GM20431 (cell line): ENCODE measurements at regions not wholly inside any gene's neighbourhood (a gene's known extent, or its start where the extent isn't known, plus 50 kb on each side); places are given as distances from the start of the nearest gene placed in this dataset.

Experiments used
- in situ Hi-C: fragments of 300-500 bp; cut with MseI, MboI; formaldehyde crosslinking; loops from one replicate; pipeline ENCODE4 v1.15.0; 2020; ENCODE audit warnings: low sequenced_read_pairs; ENCODE audit not compliant: unreplicated experiment

DNA sequence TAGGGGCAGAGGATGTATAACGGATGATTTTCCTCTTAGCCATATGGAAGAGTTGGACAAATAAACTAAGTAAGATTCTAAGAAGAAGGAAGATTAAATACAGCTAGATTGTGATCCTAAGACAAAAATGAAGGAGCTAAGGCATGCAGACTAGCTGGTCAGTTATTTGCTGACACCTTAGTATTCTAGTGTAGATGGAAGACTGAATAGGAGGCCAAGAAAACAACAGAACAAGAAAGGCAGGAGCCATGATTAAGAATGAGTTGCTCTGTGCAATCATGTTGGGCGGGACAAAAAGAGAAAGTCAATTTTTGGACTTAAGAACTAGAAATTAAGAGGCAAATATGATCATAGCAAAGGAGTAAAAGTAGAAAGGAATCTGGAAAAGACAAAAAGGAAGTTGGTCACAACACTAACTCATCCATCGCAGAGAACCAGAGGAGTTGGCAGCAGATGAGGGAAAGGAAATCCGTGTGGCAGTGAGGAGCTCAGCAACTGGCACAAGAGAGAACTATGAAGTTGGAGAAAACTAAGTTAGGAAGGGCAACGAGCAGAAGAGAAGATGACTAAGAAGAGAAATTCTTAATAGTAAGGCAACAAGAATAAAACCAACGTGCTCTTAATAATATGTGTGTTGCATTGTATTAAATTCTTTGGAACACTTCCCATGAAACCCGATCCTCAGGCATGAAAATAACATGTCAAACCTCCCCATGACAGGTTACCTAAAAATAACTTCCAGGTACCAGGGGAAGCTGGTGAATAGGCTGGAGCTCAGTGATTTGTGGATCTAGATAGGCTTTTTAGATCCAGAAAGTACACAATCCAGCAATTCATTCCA lies 234.4 kb downstream of the LTN1 start:
- in situ Hi-C loops, result no loop called here

DNA sequence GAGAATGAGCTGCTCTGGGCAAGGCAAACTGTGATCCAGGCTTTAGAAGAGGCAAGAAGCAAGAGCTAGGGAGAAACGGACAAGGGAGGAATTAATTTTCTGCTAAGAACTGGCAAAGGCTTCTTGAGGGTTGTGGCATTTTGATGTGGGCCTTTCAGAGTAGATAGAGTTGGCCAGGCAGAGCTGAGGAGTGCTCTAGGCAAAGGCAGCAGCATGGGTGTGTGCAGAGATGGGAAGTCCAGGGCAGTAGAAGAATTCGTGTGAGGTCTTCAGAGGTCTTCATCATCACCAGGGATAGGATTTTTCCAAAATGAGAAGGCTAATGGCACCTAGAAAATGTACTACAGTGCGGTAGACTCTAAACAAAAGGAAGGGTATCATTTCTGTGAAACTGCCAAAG lies 237.8 kb downstream of the LTN1 start:
- in situ Hi-C loops, result no loop called here

DNA sequence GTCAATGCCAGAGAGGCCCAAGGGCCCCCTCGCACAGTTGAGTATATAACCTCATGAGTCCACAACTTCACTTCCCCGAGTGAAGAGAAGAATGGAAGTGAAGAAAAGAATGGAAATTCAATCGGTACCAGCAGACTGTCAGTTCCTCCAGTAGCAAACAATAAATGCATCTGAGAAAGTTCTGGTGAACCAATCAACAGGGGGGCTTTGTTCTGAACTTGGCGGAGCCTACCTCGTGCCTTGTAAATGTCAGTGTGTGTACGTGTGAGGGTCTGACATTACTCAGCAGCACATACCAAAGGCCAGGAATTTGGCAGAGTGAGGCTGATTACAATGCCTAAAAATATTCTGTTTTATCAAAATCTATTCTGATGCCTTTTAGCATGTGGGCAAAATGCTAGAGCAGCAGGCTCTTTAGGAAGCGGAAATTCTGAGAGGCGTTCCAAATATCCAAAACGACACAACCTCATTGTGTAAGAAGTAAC lies 238.5 kb downstream of the LTN1 start:
- in situ Hi-C loops, result no loop called here

DNA sequence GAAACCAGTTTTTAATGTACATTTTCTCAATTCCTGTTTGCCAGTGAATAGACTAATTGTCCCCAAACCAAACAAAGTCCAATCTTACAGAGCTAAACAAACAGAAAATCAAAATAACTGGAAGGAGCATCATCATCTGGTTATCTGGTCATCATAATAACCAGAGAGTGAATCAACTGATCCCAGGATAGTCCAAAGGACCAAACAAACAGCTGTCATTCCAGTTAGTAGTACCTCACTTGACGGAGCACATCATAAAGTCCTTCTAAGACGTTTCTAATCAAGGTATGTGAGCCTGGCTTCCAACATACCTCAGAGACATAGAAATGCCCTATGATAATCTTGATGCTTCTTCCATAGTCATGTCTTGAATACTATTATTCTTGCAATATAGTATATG lies 240.5 kb downstream of the LTN1 start:
- in situ Hi-C loops, result no loop called here

DNA sequence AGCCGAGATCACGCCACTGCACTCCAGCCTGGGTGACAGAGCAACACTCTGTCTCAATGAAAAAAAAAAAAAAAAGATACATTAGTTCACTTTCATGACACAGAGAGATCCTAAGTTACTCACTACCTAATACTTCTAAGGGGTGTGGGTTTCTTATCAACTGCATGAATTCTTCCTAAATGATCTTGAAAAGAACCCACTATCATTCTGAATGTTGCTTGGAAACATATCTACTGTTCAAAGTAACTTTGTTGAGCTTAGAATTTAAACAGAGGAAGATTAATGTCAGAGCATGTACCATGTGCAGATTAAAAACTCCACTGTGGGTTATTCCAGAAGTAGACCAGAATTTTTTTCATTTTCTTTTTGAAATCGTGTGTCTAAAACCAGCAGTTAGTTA lies 241.5 kb downstream of the LTN1 start:
- in situ Hi-C loops, result no loop called here

DNA sequence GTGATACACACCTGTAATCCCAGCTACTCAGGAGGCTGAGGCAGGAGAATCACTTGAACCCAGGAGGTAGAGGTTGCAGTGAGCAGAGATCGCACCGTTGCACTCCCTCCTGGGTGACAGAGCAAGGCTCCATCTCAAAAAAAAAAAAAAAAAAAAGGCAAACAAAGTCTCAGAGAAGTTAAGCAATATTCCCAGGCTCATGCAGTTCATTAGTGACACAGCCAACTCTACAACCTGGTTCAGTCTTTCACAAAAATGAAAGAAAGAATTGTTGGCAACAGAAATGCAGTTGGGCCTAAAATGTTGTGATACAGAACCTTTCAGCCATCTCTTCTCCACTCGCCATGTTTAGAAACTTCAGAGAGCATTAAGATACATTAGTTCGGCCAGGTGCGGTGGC lies 242.1 kb downstream of the LTN1 start:
- in situ Hi-C loops, result no loop called here

DNA sequence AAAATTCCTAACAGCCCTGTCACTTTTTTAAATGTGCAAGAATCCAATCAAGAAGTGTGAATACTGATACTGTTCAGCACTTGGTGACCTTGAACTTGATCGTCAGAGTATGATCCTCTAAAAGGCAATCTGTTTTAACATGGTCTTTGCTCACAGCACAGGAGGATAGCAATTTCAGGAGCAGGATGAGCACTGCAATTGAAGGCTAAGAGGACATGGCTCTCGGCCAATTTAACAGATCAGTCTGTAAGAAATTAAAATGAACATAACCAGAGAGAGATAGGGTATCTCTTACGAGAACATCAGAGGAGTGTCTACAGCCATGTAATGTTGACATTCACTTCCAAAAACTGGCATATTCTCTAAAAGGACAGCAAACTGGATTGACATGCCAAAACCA lies 243.1 kb downstream of the LTN1 start:
- in situ Hi-C loops, result loop anchor here (25.0 kb wide), 1 partner anchor 1912 kb away; the partner anchor contains the start of gene ADAMTS1

DNA sequence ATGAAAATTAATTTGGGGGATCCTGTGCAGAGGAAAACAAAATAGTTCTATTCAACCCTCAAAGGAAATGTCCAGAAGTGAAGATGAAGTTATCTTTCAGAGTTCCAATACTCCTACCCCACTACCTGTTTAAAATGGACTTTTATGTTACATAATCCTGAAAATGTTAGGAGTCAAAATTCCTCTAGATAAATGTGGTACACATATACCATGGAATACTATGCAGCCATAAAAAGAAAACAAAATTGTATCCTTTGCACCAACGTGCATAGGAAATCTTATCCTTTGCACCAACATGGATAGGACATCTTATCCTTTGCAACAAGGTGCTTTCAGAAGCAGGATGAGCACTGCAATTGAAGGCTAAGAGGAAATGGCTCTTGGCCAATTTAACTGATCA lies 245.2 kb downstream of the LTN1 start:
- in situ Hi-C loops, result loop anchor here (25.0 kb wide), 1 partner anchor 1910 kb away; the partner anchor contains the start of gene ADAMTS1

DNA sequence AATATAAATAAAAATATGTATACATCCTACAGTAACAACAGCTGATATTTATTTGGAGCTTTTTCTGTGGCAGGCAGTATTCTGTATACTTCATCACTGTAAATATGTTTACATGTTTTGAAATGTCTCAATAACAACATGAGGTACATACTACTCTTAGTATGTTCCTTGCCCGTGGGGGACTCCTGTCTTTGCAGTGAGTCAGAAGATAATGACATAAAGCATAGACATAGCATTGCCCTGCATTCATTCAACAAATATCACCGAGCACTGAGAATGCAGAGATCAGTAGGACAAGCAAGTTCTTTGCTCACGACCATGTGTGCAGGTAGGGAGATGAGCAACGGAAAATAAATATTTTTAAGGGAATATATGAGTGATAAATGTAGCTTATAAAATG lies 246.5 kb downstream of the LTN1 start:
- in situ Hi-C loops, result loop anchor here (25.0 kb wide), 1 partner anchor 1909 kb away; the partner anchor contains the start of gene ADAMTS1

DNA sequence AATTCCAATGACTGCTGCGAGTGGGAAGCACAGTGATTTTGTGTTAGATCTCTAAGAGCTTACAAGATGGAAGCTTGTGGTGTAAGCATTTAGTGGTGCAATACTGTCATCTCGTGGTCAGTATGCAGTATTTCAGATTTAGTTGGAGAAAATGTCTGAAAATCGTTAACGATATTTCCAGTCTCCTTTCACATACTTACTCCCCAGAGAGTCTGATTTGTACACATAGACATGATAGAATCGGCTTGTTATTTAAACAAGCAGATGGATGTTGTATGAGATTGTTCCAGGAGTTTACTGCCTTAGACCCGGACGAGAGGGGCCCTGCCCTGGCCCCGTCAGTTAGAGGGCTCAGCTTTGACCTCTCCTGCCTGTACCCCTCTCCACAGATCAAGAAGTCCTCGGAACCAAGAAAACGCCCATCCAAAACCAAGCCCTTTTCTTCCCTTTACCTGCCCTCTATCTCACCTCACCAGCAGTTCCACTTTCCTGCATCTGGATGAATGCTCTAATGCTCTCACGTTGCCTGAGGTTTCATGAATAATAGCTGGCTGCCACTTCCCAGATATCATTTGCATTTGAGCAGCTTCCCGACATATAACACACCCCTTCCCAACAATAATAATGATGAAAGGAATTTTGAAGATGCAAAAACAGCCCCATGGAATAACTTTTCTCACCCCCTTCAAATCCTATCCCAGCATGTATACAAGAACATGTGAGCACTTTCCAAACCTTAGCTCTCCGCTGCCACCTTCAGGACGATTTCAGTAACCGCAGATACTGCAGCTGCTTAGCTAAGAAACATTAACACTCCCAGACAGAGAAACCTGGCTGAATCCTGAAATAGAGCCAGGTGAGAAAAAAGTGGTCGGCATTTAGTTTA lies 247.3 kb downstream of the LTN1 start:
- in situ Hi-C loops, result loop anchor here (25.0 kb wide), 1 partner anchor 1908 kb away; the partner anchor contains the start of gene ADAMTS1

DNA sequence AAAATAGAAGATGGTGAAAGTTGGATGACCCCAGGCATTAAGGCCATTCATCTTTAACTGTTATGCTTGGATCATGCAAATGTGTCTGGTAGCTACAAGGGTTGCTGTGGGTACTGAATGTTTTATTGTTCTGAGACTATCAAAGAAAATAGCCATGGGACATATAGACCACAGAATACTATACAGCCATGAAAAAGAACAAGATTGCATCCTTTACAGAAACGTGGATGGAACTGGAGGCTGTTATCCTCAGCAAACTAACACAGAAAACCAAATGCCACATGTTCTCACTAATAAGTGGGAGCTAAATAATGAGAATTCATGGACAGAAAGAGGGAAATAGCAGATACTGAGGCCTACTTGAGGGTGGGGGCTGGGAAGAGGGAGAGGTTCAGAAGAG lies 249.0 kb downstream of the LTN1 start:
- in situ Hi-C loops, result loop anchor here (25.0 kb wide), 1 partner anchor 1906 kb away; the partner anchor contains the start of gene ADAMTS1

DNA sequence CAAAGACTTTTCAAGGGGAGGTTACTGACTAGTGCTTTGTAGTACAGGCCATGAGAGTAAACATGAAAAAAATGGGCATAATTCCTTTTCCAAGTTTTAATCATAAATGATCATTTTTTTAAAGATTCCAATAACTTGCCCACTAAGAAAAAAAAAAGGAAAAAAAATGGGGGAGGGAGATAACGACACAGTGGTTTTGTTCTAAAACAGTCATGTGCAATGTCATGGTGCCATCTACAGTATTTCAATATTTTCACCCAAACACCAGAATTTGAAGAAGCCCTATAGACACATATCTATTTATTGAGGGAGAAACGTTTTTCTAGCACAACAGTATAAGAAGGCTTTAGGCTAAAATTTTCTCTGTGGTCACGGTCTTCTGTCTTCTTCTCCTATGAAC lies 250.2 kb downstream of the LTN1 start:
- in situ Hi-C loops, result loop anchor here (25.0 kb wide), 1 partner anchor 1905 kb away; the partner anchor contains the start of gene ADAMTS1

DNA sequence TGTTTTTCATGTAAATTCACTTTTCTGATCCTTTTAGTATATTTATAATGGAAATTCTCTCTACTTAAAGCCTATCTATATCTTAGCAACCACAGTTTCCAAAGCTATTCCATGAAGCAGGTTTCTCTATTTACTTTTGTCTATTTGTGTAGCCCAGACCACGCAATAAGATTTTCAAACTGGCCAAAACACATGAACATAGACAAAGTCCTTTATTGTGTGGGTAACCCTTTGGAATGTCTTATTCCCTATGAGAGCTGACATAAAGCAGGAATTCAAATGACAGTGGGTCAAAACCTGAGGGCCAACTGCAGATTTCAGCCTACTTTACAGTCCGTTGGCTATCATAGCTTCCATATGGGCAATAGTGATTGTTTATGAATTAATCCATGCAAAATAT lies 252.6 kb downstream of the LTN1 start:
- in situ Hi-C loops, result loop anchor here (25.0 kb wide), 1 partner anchor 1903 kb away; the partner anchor contains the start of gene ADAMTS1

DNA sequence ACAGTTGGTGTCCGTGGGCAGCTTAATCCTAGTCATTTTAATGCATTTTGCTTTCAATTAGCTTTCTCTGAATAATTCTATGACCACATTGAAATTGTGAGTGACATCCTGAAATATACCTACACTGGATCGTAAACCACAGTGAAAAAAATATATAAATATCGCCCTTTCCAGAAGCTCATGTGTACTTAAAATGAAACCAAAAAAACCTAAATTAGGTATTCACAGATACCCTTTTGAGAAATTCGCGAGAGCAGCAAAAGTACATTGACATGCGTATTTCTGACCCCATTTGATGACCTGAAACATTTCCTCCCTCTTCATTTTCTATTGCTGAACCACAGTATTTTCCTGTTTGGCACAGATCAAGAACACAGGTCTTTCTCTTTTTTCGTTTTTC lies 253.8 kb downstream of the LTN1 start:
- in situ Hi-C loops, result loop anchor here (25.0 kb wide), 1 partner anchor 1902 kb away; the partner anchor contains the start of gene ADAMTS1

DNA sequence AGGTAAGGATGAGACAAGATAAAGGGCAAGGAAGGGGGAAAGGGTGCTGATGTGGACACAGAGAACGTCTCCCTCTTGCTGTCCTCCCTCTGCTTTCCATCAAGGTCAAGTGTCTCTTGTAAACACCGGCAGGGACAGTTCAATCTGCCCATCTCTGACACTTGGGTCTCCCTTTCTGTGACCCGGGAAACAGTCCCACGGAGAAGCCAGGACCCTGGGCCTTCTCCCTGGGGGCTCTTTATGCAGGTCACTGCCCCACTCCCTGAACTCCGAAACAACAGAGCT lies 254.3 kb downstream of the LTN1 start:
- in situ Hi-C loops, result loop anchor here (25.0 kb wide), 1 partner anchor 1901 kb away; the partner anchor contains the start of gene ADAMTS1

DNA sequence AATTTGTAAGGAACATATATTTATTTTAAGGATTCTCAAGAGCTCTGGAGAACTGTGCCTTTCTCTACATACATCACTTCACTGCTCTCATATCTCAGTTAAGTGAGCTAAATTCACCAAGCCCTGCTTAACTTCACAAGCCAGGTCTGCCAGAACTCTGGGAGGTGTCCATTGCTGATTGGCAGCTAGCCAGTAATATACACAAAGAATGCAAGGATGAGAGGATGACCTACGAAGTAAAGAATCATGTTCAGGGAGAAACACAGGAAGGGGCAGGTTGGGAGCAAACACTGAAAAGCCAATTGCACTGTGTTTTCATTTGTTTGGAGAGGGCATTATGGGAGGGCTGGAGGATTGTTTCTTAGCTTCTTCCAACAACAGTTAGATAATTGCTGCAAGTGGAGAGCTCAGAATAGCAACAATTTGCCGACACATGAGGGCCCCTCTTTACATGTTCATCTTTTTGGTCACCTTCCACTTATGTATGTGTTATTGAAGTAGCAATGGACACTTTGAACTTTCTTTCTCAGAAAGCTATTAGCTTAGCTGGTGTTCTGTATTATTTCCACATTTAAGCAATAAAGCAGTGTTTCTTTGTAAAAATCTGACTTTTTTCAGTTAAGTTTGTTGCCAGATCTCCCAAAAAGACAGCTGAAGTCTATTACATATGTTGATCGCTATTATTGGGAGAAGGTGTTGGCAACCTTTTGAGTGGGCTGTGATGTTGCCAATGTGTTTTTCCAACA lies 254.8 kb downstream of the LTN1 start:
- in situ Hi-C loops, result loop anchor here (25.0 kb wide), 1 partner anchor 1901 kb away; the partner anchor contains the start of gene ADAMTS1

DNA sequence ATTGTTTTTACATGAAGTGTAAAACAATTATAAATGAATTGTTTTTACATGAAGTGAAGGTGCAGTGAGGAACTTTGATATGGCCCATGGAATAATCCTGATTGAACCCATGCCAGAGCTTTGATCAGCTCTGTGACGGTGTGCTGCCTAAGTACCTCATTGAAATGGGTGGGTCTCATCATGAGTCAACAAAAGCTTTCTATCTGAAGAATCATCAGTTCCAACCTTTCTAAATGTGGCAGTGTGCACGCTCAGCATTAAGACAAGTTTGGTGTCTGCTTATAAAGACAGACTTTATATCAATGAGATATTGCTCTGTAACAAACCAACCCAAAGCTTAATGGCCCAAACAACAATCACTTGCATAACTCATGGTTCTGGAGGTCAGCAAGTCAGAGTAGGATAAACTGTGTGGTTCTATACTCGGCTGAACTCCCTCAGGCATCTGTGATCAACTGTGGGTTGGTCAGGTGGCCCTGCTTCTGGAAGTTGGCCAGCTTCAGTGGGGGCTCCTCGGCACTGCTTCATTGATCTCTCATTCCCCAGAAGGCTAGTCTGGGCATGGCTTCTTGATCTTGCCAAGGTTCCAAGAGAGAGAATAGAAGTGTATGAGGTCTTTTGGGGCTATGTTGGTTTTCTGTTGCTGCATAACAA lies 258.0 kb downstream of the LTN1 start:
- in situ Hi-C loops, result loop anchor here (25.0 kb wide), 1 partner anchor 1897 kb away; the partner anchor contains the start of gene ADAMTS1

DNA sequence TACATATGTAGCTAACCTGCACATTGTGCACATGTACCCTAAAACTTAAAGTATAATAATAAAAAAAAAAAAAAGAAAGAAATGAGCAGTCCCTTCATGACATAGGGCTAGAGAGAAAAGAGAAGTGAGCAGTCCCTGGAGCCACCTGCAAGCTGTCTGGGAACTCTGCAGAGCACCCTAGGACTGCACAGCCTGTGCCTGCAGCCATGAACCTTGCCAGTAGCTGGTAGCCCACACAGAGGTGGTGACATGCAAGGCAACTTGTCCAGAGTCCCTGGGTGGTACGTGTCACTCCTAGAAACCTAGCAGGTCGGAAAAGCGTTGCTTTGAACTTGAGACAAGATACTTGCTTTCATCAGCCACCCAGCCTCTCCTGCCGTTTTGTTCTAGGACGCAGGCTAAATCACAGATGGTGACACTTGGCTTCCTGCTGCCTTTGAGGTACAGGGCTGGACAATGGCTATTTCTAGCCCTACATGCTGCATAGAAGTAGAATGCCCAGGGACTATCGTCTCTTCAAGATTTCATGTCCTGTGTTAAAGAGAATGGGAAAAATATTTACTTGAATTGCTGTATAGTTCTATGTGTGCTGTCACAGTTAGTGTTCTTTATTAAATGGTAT lies 260.9 kb downstream of the LTN1 start:
- in situ Hi-C loops, result loop anchor here (25.0 kb wide), 1 partner anchor 1895 kb away; the partner anchor contains the start of gene ADAMTS1

DNA sequence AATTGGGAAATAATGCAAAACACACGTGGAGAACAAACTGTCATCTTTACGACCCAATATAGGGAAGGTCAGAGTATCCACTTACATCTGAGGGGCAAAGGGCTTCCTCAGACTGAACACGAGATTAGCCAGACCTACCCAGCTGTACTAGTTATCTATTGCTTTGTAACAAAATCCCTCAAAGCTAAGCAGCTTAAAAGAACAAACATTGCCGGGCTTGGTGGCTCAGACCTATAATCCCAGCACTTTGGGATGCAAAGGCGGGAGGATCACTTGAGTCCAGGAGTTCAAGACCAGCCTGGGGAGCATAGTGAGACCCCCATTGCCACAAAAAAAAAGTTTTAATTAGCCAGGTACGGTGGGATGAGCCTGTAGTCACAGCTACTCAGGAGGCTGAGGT lies 262.8 kb downstream of the LTN1 start:
- in situ Hi-C loops, result loop anchor here (25.0 kb wide), 1 partner anchor 1893 kb away; the partner anchor contains the start of gene ADAMTS1
